Neural progenitor cell (in vitro differentiated cells): ENCODE measurements at regions not wholly inside any gene's neighbourhood (a gene's known extent, or its start where the extent isn't known, plus 50 kb on each side); places are given as distances from the start of the nearest gene placed in this dataset.

ENCODE experiments used
- DNase-seq: peaks from one replicate; pipeline ENCODE4 v3.0.0-alpha.2; 2016; ENCODE audit warnings: low spot score
- H2AFZ ChIP-seq: fragments of 200-600 bp; sonication (generic); replicated peaks from 2 replicates; pipeline ENCODE4 v1.6.1; 2016; ENCODE audit warnings: antibody characterized with exemption
- H3F3A ChIP-seq: fragments of 200-600 bp; sonication (generic); 2 replicates; pipeline ENCODE4 v1.6.1; 2016; ENCODE audit warnings: antibody characterized with exemption, low read depth
- H3K27ac ChIP-seq: fragments of 200-600 bp; sonication (generic); 2 replicates; pipeline ENCODE4 v1.5.1; 2016; ENCODE audit warnings: mild to moderate bottlenecking
- H3K27me3 ChIP-seq: fragments of 200-600 bp; sonication (generic); 2 replicates; pipeline ENCODE4 v1.6.1; 2016; ENCODE audit warnings: mild to moderate bottlenecking, moderate library complexity
- H3K36me3 ChIP-seq: fragments of 200-600 bp; sonication (generic); 2 replicates; pipeline ENCODE4 v1.5.1; 2016
- H3K4me1 ChIP-seq: fragments of 200-600 bp; sonication (generic); 2 replicates; pipeline ENCODE4 v1.6.1; 2016; ENCODE audit warnings: mixed run types
- H3K4me2 ChIP-seq: fragments of 200-600 bp; sonication (generic); 2 replicates; pipeline ENCODE4 v1.6.1; 2016
- H3K4me3 ChIP-seq: fragments of 200-600 bp; sonication (generic); 2 replicates; pipeline ENCODE4 v1.5.1; 2016
- H3K79me2 ChIP-seq: fragments of 200-600 bp; sonication (generic); 2 replicates; pipeline ENCODE4 v1.6.1; 2016; ENCODE audit warnings: low read depth
- H3K9ac ChIP-seq: fragments of 200-600 bp; sonication (generic); 2 replicates; pipeline ENCODE4 v1.6.1; 2016
- H3K9me3 ChIP-seq: fragments of 200-600 bp; sonication (generic); 2 replicates; pipeline ENCODE4 v1.5.1; 2016; ENCODE audit warnings: low read depth
- H4K20me1 ChIP-seq: fragments of 200-600 bp; sonication (generic); 2 replicates; pipeline ENCODE4 v1.6.1; 2016; ENCODE audit warnings: low read depth
- H3K27ac Mint-ChIP-seq: 3 replicates; pipeline ENCODE4 v1.8.0; 2021; ENCODE audit warnings: mixed read lengths
- H3K27me3 Mint-ChIP-seq: 2 replicates; pipeline ENCODE4 v1.8.0; 2022; ENCODE audit warnings: low read depth, mild to moderate bottlenecking, inconsistent platforms, moderate library complexity, mixed read lengths; ENCODE audit not compliant: insufficient read depth
- H3K36me3 Mint-ChIP-seq: 3 replicates; pipeline ENCODE4 v1.8.0; 2021; ENCODE audit warnings: mixed read lengths
- H3K4me1 Mint-ChIP-seq: 3 replicates; pipeline ENCODE4 v1.8.0; 2021; ENCODE audit warnings: mixed read lengths
- H3K4me3 Mint-ChIP-seq: 3 replicates; pipeline ENCODE4 v1.8.0; 2021; ENCODE audit warnings: mild to moderate bottlenecking, moderate library complexity, mixed read lengths
- H3K9me3 Mint-ChIP-seq: 3 replicates; pipeline ENCODE4 v1.8.0; 2020; ENCODE audit warnings: mixed read lengths
- EZH2 ChIP-seq: fragments of 200-600 bp; sonication (generic); IDR thresholded peaks from 2 replicates; pipeline ENCODE4 v1.6.1; 2017; ENCODE audit warnings: antibody characterized with exemption, mild to moderate bottlenecking, moderate library complexity
- EZH2phosphoT487 ChIP-seq: fragments of 200-600 bp; sonication (generic); IDR thresholded peaks from 2 replicates; pipeline ENCODE4 v1.6.1; 2017; ENCODE audit warnings: antibody characterized with exemption
- TF ChIP-seq, protein P1 (sequence below): fragments of 200-600 bp; sonication (generic); IDR thresholded peaks from 2 replicates; pipeline ENCODE4 v1.5.1; 2017; ENCODE audit warnings: antibody characterized with exemption, mild to moderate bottlenecking

DNA sequence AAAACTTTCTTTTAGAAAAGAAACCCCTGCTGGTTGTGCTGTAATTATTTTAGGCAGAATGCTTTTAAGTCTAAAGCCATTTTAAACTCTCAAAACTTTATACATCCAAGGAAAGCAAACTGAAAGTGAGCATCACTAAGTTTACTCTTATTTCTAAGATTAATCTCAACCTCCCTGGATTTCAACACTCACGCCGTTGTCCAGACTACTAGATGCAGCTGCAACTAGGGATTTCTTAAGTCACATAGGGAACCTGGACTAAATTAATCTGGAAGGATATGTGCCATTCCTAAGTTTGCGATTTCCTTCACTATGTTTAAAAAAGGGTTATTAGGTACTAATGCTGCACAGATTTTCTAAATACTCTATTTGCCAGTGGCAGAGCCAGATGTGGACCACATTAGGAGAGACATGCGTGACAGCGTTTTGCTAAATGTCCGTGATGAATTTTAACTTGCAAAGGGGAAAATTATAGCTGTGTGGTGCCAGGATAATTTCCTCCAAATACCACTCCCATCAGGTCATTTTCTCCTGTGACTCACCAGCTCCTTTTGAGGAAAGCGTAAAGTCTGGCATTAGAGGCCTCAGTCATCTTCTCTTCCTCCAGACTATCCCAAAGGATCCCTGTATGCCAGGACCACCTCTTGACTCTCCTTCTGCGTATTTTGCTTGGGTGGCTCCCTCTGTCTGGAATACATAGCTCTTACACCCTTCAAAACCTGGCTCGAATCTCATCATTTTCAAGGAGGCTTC lies 143.7 kb downstream of the ATL2 start:
- H3K9me3 Mint-ChIP-seq, result no peaks in the 10 kb centered on the region
- peaks cover 4% of the 10 kb centered on the region for H3K4me1 Mint-ChIP-seq
- Histone ChIP-seq H3K27me3 (no peaks in the 10 kb centered on the region), H3K9ac (no peak overlapping the region), H3K4me2 (no peak overlapping the region), H3K9me3 (no peaks in the 10 kb centered on the region), H3K4me1 (no peaks in the 10 kb centered on the region), H2AFZ (no peak overlapping the region), H3K27ac (no peak overlapping the region), H3K36me3 (no peaks in the 10 kb centered on the region), H3F3A (no peaks in the 10 kb centered on the region), H3K4me3 (no peak overlapping the region), H3K79me2 (no peaks in the 10 kb centered on the region), H4K20me1 (no peaks in the 10 kb centered on the region)
- no peak overlapping the region for H3K27ac Mint-ChIP-seq
- H3K4me3 Mint-ChIP-seq, result no peak overlapping the region
- TF ChIP-seq EZH2phosphoT487, result no peak
- no peak for TF ChIP-seq EZH2
- TF ChIP-seq, protein P1, sequence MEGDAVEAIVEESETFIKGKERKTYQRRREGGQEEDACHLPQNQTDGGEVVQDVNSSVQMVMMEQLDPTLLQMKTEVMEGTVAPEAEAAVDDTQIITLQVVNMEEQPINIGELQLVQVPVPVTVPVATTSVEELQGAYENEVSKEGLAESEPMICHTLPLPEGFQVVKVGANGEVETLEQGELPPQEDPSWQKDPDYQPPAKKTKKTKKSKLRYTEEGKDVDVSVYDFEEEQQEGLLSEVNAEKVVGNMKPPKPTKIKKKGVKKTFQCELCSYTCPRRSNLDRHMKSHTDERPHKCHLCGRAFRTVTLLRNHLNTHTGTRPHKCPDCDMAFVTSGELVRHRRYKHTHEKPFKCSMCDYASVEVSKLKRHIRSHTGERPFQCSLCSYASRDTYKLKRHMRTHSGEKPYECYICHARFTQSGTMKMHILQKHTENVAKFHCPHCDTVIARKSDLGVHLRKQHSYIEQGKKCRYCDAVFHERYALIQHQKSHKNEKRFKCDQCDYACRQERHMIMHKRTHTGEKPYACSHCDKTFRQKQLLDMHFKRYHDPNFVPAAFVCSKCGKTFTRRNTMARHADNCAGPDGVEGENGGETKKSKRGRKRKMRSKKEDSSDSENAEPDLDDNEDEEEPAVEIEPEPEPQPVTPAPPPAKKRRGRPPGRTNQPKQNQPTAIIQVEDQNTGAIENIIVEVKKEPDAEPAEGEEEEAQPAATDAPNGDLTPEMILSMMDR, result no peak
- DNase-seq, result no peak
- no peaks in the 10 kb centered on the region for H3K36me3 Mint-ChIP-seq
- peaks cover 2% of the 10 kb centered on the region for H3K27me3 Mint-ChIP-seq

DNA sequence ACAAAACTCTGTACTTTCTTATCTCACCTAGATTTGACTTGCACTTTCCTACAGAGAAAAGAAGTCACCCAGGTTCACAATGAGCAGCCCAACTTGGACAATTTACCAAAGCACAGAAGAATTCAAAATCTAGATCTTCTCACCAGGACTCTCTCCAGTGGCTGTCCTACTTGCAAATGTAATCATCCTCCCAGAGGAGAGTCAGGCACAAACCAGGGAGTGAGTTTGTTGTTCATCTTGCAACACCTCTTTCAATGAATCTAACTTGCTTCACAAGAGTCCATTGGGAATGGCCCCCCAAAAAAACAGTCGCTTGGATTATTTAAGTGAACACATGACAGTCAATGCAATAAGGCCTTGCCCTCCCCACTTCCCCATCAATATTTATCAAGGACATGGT lies 144.6 kb downstream of the ATL2 start:
- no peaks in the 10 kb centered on the region for H3K36me3 Mint-ChIP-seq
- no peak for DNase-seq
- Histone ChIP-seq H3K36me3 (no peaks in the 10 kb centered on the region), H3F3A (no peaks in the 10 kb centered on the region), H3K9me3 (no peaks in the 10 kb centered on the region), H3K9ac (no peak overlapping the region), H3K27ac (no peak overlapping the region), H3K4me2 (no peak overlapping the region), H4K20me1 (no peaks in the 10 kb centered on the region), H3K27me3 (no peaks in the 10 kb centered on the region), H3K4me3 (no peak overlapping the region), H2AFZ (no peak overlapping the region), H3K4me1 (no peaks in the 10 kb centered on the region), H3K79me2 (no peaks in the 10 kb centered on the region)
- TF ChIP-seq, protein P1, result no peak
- no peak for TF ChIP-seq EZH2phosphoT487
- TF ChIP-seq EZH2, result no peak
- H3K4me3 Mint-ChIP-seq, result no peak overlapping the region
- H3K9me3 Mint-ChIP-seq, result no peaks in the 10 kb centered on the region
- peaks cover 2% of the 10 kb centered on the region for H3K27me3 Mint-ChIP-seq
- H3K27ac Mint-ChIP-seq, result no peak overlapping the region
- peaks cover 4% of the 10 kb centered on the region for H3K4me1 Mint-ChIP-seq

DNA sequence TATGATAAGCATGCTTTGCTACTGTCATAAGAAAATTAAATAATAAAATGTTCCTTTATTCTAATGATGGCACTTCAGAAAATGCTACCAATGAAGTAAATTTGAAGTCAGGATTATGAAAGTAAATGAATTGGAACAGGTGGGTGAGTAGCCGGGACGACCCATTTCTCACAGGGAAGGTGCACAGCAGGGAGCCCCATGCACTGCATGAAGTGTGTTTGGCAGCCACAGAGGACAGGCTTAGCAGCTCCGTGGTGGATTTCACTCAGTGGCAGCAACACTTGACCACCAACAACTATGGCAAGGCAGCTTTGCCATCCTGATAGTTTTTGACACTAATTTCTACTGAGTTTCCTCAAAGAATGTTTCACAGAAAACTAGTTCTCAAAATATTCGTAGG lies 146.3 kb downstream of the ATL2 start:
- Mint-ChIP-seq H3K27ac (no peak overlapping the region), H3K27me3 (peaks cover 2% of the 10 kb centered on the region), H3K4me1 (peaks cover 2% of the 10 kb centered on the region), H3K36me3 (no peaks in the 10 kb centered on the region), H3K9me3 (no peaks in the 10 kb centered on the region), H3K4me3 (no peak overlapping the region)
- H3K27me3 ChIP-seq, result no peaks in the 10 kb centered on the region
- no peaks in the 10 kb centered on the region for H4K20me1 ChIP-seq
- H3K4me3 ChIP-seq, result no peak overlapping the region
- no peak for DNase-seq
- H3F3A ChIP-seq, result peaks cover 2% of the 10 kb centered on the region
- H3K36me3 ChIP-seq, result no peaks in the 10 kb centered on the region
- no peak overlapping the region for H3K27ac ChIP-seq
- no peaks in the 10 kb centered on the region for H3K79me2 ChIP-seq
- no peak overlapping the region for H3K9ac ChIP-seq
- no peak overlapping the region for H2AFZ ChIP-seq
- no peaks in the 10 kb centered on the region for H3K9me3 ChIP-seq
- H3K4me1 ChIP-seq, result peaks cover under 1% of the 10 kb centered on the region
- TF ChIP-seq, protein P1, result no peak
- TF ChIP-seq EZH2 (no peak), EZH2phosphoT487 (no peak)
- H3K4me2 ChIP-seq, result no peak overlapping the region
